Liver (tissue), 8 donors: ENCODE measurements at regions not wholly inside any gene's neighbourhood (a gene's known extent, or its start where the extent isn't known, plus 50 kb on each side); places are given as distances from the start of the nearest gene placed in this dataset.

Experiments
- DNase-seq: peaks from one replicate; pipeline ENCODE4 v3.0.0-alpha.2; 2017; ENCODE audit warnings: low spot score
- H3K27ac ChIP-seq, 2 donors: one replicate each; pipeline ENCODE4 v1.7.0; 2013; ENCODE audit warnings: inconsistent platforms in 2 of 2, low read length in 2 of 2, control low read depth in 1 of 2, low read depth in 1 of 2, mild to moderate bottlenecking in 1 of 2
- H3K27me3 ChIP-seq, 4 donors: one replicate each; pipeline versions ENCODE4 v1.6.1 to v1.7.0; 2013; ENCODE audit warnings: low read length in 3 of 4, inconsistent platforms in 1 of 4, mild to moderate bottlenecking in 1 of 4, moderate library complexity in 1 of 4; ENCODE audit not compliant: control insufficient read depth in 4 of 4, insufficient read depth in 4 of 4
- H3K36me3 ChIP-seq, 4 donors: one replicate each; pipeline versions ENCODE4 v1.6.1 to v1.7.0; 2013; ENCODE audit warnings: low read length in 3 of 4, mild to moderate bottlenecking in 3 of 4, low read depth in 1 of 4, moderate library complexity in 1 of 4; ENCODE audit not compliant: control insufficient read depth in 4 of 4, insufficient read depth in 3 of 4
- H3K4me1 ChIP-seq, 4 donors: one replicate each; pipeline versions ENCODE4 v1.6.1 to v1.7.0; 2013; ENCODE audit warnings: low read length in 3 of 4, mild to moderate bottlenecking in 3 of 4, moderate library complexity in 1 of 4; ENCODE audit not compliant: control insufficient read depth in 4 of 4, insufficient read depth in 4 of 4
- H3K4me3 ChIP-seq, 3 donors: one replicate each; pipeline versions ENCODE4 v1.6.1 to v1.7.0; 2013; ENCODE audit warnings: low read length in 3 of 3, control low read depth in 1 of 3, low read depth in 1 of 3, mild to moderate bottlenecking in 1 of 3
- H3K9ac ChIP-seq, 2 donors: one replicate each; pipeline ENCODE4 v1.7.0; 2013; ENCODE audit warnings: low read length in 2 of 2, mild to moderate bottlenecking in 2 of 2, moderate library complexity in 2 of 2, control low read depth in 1 of 2, low read depth in 1 of 2
- H3K9me3 ChIP-seq, 4 donors: one replicate each; pipeline versions ENCODE4 v1.6.1 to v1.7.0; 2013; ENCODE audit warnings: low read length in 3 of 4; ENCODE audit not compliant: control insufficient read depth in 4 of 4
- EGR1 ChIP-seq, 2 donors: IDR thresholded peaks; 2 replicates each; pipeline ENCODE4 v1.6.1; 2016 to 2018; ENCODE audit warnings: antibody characterized with exemption in 2 of 2, low read depth in 2 of 2
- FOXA1 ChIP-seq: IDR thresholded peaks from 2 replicates; pipeline ENCODE4 v1.6.1; 2016; ENCODE audit warnings: antibody characterized with exemption
- GABPA ChIP-seq, 2 donors: IDR thresholded peaks in 1 of 2; conservative IDR thresholded peaks in 1 of 2; 2 replicates each; pipeline ENCODE4 v1.6.1; 2016; ENCODE audit warnings: antibody characterized with exemption in 2 of 2, mild to moderate bottlenecking in 1 of 2, moderate library complexity in 1 of 2
- HNF4A ChIP-seq, 2 donors: conservative IDR thresholded peaks; 2 replicates each; pipeline ENCODE4 v1.6.1; 2016; ENCODE audit warnings: antibody characterized with exemption in 2 of 2, mild to moderate bottlenecking in 2 of 2
- HNF4G ChIP-seq: IDR thresholded peaks from 2 replicates; pipeline ENCODE4 v1.6.1; 2016; ENCODE audit warnings: antibody characterized with exemption
- JUND ChIP-seq, 2 donors: IDR thresholded peaks; 2 replicates each; pipeline ENCODE4 v1.6.1; 2016; ENCODE audit warnings: antibody characterized with exemption in 2 of 2
- NR2F2 ChIP-seq: IDR thresholded peaks from 2 replicates; pipeline ENCODE4 v1.6.1; 2016; ENCODE audit warnings: antibody characterized with exemption
- RAD21 ChIP-seq, 2 donors: IDR thresholded peaks; 2 replicates each; pipeline ENCODE4 v1.6.1; 2016; ENCODE audit warnings: antibody characterized with exemption in 2 of 2, mild to moderate bottlenecking in 2 of 2
- RXRA ChIP-seq, 2 donors: IDR thresholded peaks; 2 replicates each; pipeline ENCODE4 v1.6.1; 2017 to 2018; ENCODE audit warnings: antibody characterized with exemption in 2 of 2, mild to moderate bottlenecking in 1 of 2
- SP1 ChIP-seq: IDR thresholded peaks from 2 replicates; pipeline ENCODE4 v1.6.1; 2018; ENCODE audit warnings: antibody characterized with exemption, mild to moderate bottlenecking
- TAF1 ChIP-seq: conservative IDR thresholded peaks from 2 replicates; pipeline ENCODE4 v1.6.1; 2016; ENCODE audit warnings: antibody characterized with exemption, mild to moderate bottlenecking
- YY1 ChIP-seq: IDR thresholded peaks from 2 replicates; pipeline ENCODE4 v1.6.1; 2016; ENCODE audit warnings: antibody characterized with exemption, mild to moderate bottlenecking
- WGBS: extraction: QIAGEN DNeasy Blood & Tissue Kit; methylation state at CpG from one replicate; pipeline ENCODE4 v1.1.7; 2013; 5-methylcytosine and 5-hydroxymethylcytosine counted together
- TF ChIP-seq, protein P1 (sequence below): fragments of 150-350 bp; IDR thresholded peaks from 2 replicates; pipeline ENCODE4 v1.5.1; 2017; ENCODE audit warnings: improper control_type of control experiment, low read depth, low read length; ENCODE audit not compliant: missing input control
- TF ChIP-seq, protein P2 (sequence below): IDR thresholded peaks from 2 replicates; pipeline ENCODE4 v1.6.1; 2016; ENCODE audit warnings: antibody characterized with exemption, mild to moderate bottlenecking
- TF ChIP-seq, protein P3 (sequence below): IDR thresholded peaks from 2 replicates; pipeline ENCODE4 v1.6.1; 2016; ENCODE audit warnings: antibody characterized with exemption
- TF ChIP-seq, protein P4 (sequence below): IDR thresholded peaks from 2 replicates; pipeline ENCODE4 v1.6.1; 2016; ENCODE audit warnings: antibody characterized with exemption
- TF ChIP-seq, protein P5 (sequence below): IDR thresholded peaks from 2 replicates; pipeline ENCODE4 v1.6.1; 2016; ENCODE audit warnings: antibody characterized with exemption
- donor health status: healthy.
- donor health status: healthy.
- donor health status: healthy.
- donor health status: healthy.
- donor health status: healthy.

DNA sequence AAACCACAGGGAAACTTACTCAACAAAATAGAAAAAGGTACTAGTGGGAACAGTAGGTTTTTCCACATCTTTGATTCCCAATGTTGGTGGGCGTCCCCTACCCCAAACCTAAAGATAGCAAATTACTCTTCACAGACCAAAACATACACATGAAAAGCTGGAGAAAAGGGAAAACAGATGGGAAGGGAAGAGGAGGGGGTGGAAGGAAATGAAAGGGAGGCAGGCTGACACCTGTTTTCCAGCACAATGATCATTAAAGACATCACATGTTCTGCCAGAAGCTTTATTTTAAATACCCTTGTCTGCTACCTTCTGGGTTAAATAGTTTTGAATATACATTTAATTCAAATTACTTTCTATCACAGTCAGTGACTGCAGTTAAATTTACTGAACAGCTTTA lies 1617.9 kb upstream of the SEL1L start:
- TF ChIP-seq TAF1 (no peak), YY1 (no peak), FOXA1 (no peak), JUND (IDR thresholded peaks at IDR 0.05) (no peak), EGR1 (IDR thresholded peaks at IDR 0.05; ENCODE audit: low read depth in 2 of 2) (no peak), HNF4G (no peak), RXRA (IDR thresholded peaks at IDR 0.05) (no peak), NR2F2 (no peak), RAD21 (IDR thresholded peaks at IDR 0.05) (no peak)
- TF ChIP-seq, protein P1, sequence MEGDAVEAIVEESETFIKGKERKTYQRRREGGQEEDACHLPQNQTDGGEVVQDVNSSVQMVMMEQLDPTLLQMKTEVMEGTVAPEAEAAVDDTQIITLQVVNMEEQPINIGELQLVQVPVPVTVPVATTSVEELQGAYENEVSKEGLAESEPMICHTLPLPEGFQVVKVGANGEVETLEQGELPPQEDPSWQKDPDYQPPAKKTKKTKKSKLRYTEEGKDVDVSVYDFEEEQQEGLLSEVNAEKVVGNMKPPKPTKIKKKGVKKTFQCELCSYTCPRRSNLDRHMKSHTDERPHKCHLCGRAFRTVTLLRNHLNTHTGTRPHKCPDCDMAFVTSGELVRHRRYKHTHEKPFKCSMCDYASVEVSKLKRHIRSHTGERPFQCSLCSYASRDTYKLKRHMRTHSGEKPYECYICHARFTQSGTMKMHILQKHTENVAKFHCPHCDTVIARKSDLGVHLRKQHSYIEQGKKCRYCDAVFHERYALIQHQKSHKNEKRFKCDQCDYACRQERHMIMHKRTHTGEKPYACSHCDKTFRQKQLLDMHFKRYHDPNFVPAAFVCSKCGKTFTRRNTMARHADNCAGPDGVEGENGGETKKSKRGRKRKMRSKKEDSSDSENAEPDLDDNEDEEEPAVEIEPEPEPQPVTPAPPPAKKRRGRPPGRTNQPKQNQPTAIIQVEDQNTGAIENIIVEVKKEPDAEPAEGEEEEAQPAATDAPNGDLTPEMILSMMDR: no peak
- TF ChIP-seq, protein P2, sequence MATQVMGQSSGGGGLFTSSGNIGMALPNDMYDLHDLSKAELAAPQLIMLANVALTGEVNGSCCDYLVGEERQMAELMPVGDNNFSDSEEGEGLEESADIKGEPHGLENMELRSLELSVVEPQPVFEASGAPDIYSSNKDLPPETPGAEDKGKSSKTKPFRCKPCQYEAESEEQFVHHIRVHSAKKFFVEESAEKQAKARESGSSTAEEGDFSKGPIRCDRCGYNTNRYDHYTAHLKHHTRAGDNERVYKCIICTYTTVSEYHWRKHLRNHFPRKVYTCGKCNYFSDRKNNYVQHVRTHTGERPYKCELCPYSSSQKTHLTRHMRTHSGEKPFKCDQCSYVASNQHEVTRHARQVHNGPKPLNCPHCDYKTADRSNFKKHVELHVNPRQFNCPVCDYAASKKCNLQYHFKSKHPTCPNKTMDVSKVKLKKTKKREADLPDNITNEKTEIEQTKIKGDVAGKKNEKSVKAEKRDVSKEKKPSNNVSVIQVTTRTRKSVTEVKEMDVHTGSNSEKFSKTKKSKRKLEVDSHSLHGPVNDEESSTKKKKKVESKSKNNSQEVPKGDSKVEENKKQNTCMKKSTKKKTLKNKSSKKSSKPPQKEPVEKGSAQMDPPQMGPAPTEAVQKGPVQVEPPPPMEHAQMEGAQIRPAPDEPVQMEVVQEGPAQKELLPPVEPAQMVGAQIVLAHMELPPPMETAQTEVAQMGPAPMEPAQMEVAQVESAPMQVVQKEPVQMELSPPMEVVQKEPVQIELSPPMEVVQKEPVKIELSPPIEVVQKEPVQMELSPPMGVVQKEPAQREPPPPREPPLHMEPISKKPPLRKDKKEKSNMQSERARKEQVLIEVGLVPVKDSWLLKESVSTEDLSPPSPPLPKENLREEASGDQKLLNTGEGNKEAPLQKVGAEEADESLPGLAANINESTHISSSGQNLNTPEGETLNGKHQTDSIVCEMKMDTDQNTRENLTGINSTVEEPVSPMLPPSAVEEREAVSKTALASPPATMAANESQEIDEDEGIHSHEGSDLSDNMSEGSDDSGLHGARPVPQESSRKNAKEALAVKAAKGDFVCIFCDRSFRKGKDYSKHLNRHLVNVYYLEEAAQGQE: no peak
- TF ChIP-seq, protein P3, sequence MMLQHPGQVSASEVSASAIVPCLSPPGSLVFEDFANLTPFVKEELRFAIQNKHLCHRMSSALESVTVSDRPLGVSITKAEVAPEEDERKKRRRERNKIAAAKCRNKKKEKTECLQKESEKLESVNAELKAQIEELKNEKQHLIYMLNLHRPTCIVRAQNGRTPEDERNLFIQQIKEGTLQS: no peak
- TF ChIP-seq, protein P4, sequence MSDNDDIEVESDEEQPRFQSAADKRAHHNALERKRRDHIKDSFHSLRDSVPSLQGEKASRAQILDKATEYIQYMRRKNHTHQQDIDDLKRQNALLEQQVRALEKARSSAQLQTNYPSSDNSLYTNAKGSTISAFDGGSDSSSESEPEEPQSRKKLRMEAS: no peak
- TF ChIP-seq, protein P5, sequence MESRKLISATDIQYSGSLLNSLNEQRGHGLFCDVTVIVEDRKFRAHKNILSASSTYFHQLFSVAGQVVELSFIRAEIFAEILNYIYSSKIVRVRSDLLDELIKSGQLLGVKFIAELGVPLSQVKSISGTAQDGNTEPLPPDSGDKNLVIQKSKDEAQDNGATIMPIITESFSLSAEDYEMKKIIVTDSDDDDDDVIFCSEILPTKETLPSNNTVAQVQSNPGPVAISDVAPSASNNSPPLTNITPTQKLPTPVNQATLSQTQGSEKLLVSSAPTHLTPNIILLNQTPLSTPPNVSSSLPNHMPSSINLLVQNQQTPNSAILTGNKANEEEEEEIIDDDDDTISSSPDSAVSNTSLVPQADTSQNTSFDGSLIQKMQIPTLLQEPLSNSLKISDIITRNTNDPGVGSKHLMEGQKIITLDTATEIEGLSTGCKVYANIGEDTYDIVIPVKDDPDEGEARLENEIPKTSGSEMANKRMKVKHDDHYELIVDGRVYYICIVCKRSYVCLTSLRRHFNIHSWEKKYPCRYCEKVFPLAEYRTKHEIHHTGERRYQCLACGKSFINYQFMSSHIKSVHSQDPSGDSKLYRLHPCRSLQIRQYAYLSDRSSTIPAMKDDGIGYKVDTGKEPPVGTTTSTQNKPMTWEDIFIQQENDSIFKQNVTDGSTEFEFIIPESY: no peak
- Histone ChIP-seq H3K4me1 (no peaks in the 10 kb centered on the region), H3K4me3 (no peak overlapping the region), H3K27me3 (no peaks in the 10 kb centered on the region), H3K27ac (no peak overlapping the region), H3K9me3 (no peaks in the 10 kb centered on the region), H3K9ac (no peak overlapping the region), H3K36me3 (no peaks in the 10 kb centered on the region)
- 65% methylated on average over 1 of the region's 1 CpG for WGBS
- DNase-seq: no peak

DNA sequence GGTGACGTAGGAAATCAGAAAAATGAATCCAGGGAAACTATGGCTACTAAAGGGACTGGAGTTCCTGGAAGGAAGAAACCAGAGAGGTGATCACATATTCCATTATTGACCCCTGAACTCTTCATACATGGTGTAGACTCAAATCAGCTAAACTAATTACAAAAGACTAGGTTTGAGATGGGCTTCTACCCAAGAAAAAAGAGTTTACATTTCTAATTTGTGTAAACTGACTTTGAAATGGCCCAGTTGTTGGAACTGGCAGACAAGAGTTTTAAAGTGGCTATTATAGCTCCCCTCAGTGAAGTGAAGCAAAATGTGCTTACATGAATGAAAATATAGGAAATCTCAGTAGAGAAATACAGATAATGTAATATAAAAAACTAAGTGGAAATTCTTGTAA lies 1619.4 kb upstream of the SEL1L start:
- H3K4me3 ChIP-seq: no peak overlapping the region
- H3K36me3 ChIP-seq: no peaks in the 10 kb centered on the region
- WGBS: 35% methylated on average over 1 of the region's 1 CpG
- no peak overlapping the region for H3K27ac ChIP-seq
- H3K9me3 ChIP-seq: no peaks in the 10 kb centered on the region
- no peak for DNase-seq
- TF ChIP-seq JUND (IDR thresholded peaks at IDR 0.05) (no peak), RXRA (IDR thresholded peaks at IDR 0.05) (no peak), TAF1 (no peak), GABPA (IDR thresholded peaks at IDR 0.05 in 1 of 2, conservative IDR thresholded peaks at IDR 0.05 in 1 of 2) (no peak), SP1 (no peak), HNF4A (conservative IDR thresholded peaks at IDR 0.05) (no peak), FOXA1 (no peak), RAD21 (IDR thresholded peaks at IDR 0.05) (no peak)
- TF ChIP-seq, protein P2: no peak
- TF ChIP-seq, protein P1: no peak
- no peaks in the 10 kb centered on the region for H3K27me3 ChIP-seq
- H3K4me1 ChIP-seq: no peaks in the 10 kb centered on the region
- H3K9ac ChIP-seq: no peak overlapping the region
